ENCODE measurements at regions not wholly inside any gene's neighbourhood (a gene's known extent, or its start where the extent isn't known, plus 50 kb on each side); places are given as distances from the start of the nearest gene placed in this dataset.

DNA sequence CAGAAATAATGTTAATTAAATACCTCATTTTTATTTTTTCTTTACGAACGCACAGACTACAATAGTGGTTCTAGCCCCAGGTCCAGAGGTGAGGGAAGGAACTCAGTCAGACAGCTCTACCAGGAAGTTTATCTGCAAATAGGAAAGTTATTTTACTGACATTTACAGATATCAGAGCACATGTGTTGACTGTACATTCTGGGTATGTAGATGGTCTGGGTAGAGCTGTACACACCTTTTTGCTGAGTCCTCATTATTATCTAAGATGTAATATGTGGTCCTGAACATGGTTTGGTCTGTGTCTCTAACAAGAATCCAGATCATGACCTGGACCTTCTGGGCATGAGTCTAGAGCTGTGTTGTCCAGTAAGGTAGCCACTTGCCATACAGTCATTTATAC, 74.6 kb upstream of the KIF5B start:
- no peaks in the 10 kb centered on the region for H3K27me3 ChIP-seq (ENCODE audit: low read depth)
- no peak overlapping the region for H3K27ac ChIP-seq (replicated peaks)
- no peak overlapping the region for H3K4me3 ChIP-seq
- H3K9me3 ChIP-seq (replicated peaks) = no peaks in the 10 kb centered on the region
- H3K36me3 ChIP-seq = no peaks in the 10 kb centered on the region
- intact Hi-C loops (cut with micrococcal nuclease) = no loop called here
- TF ChIP-seq, protein P1, sequence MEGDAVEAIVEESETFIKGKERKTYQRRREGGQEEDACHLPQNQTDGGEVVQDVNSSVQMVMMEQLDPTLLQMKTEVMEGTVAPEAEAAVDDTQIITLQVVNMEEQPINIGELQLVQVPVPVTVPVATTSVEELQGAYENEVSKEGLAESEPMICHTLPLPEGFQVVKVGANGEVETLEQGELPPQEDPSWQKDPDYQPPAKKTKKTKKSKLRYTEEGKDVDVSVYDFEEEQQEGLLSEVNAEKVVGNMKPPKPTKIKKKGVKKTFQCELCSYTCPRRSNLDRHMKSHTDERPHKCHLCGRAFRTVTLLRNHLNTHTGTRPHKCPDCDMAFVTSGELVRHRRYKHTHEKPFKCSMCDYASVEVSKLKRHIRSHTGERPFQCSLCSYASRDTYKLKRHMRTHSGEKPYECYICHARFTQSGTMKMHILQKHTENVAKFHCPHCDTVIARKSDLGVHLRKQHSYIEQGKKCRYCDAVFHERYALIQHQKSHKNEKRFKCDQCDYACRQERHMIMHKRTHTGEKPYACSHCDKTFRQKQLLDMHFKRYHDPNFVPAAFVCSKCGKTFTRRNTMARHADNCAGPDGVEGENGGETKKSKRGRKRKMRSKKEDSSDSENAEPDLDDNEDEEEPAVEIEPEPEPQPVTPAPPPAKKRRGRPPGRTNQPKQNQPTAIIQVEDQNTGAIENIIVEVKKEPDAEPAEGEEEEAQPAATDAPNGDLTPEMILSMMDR (IDR thresholded peaks at IDR 0.05; ENCODE audit: borderline replicate concordance) = no peak
- no peaks in the 10 kb centered on the region for H3K4me1 ChIP-seq
- DNase-seq = no peak

DNA sequence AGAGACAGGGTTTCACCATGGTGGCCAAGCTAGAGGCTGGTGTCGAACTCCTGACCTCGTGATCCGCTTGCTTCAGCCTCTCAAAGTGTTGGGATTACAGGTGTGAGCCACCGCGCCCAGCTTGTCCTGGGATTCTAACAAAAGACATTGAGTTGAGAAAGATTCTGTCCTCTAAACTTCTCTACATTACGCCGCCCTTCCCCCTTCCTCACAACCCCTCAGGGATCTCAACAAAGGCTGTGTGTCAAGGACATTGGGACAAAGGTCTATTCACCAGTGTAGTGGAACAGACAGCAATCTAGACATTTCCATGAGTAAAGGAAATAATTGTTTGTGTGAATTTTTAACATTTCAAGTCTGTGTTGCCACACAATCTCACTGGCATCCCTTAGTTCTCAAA, 68.8 kb upstream of the KIF5B start:
- Histone ChIP-seq H3K27me3 (ENCODE audit: low read depth) (no peaks in the 10 kb centered on the region), H3K9me3 (replicated peaks) (peaks cover 6% of the 10 kb centered on the region), H3K4me1 (no peaks in the 10 kb centered on the region), H3K36me3 (no peaks in the 10 kb centered on the region), H3K27ac (replicated peaks) (no peak overlapping the region), H3K4me3 (no peak overlapping the region)
- intact Hi-C loops (cut with micrococcal nuclease) = no loop called here
- TF ChIP-seq, protein P1 (IDR thresholded peaks at IDR 0.05; ENCODE audit: borderline replicate concordance) = no peak
- DNase-seq = no peak

DNA sequence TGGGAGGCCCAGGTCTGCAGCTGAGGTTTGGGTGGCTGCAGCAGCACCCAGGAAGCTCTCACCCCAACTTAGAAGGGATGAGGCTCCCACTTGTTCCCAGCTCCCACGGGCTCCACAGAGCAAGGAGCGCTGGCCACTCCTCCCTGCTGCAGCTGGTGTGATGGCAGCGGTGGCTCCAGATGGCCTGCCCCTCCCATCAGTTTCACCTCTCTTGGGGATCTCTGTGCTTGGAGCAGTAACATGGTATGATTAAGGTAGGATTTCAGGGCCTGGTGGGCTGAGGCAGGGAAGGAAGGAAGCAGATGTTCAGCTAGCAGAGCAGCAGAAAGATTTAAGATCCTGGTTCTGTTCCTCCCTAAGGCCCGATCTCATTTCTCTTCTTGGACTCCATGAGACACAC, 66.8 kb upstream of the KIF5B start:
- Histone ChIP-seq H3K4me3 (no peak overlapping the region), H3K9me3 (replicated peaks) (peaks cover 6% of the 10 kb centered on the region), H3K27ac (replicated peaks) (no peak overlapping the region), H3K4me1 (no peaks in the 10 kb centered on the region), H3K27me3 (ENCODE audit: low read depth) (no peaks in the 10 kb centered on the region), H3K36me3 (no peaks in the 10 kb centered on the region)
- no peak for DNase-seq
- TF ChIP-seq, protein P1 (IDR thresholded peaks at IDR 0.05; ENCODE audit: borderline replicate concordance) = no peak
- intact Hi-C loops (cut with micrococcal nuclease) = no loop called here

GRCh38 chr10:32121648-32122047, 65.4 kb upstream of the KIF5B start:
- H3K4me3 ChIP-seq = no peak overlapping the region
- no peaks in the 10 kb centered on the region for H3K27me3 ChIP-seq (ENCODE audit: low read depth)
- intact Hi-C loops (cut with micrococcal nuclease) = no loop called here
- H3K27ac ChIP-seq (replicated peaks) = no peak overlapping the region
- no peaks in the 10 kb centered on the region for H3K4me1 ChIP-seq
- no peak for DNase-seq
- peaks cover 6% of the 10 kb centered on the region for H3K9me3 ChIP-seq (replicated peaks)
- no peaks in the 10 kb centered on the region for H3K36me3 ChIP-seq
- TF ChIP-seq, protein P1 (IDR thresholded peaks at IDR 0.05; ENCODE audit: borderline replicate concordance) = no peak

DNA sequence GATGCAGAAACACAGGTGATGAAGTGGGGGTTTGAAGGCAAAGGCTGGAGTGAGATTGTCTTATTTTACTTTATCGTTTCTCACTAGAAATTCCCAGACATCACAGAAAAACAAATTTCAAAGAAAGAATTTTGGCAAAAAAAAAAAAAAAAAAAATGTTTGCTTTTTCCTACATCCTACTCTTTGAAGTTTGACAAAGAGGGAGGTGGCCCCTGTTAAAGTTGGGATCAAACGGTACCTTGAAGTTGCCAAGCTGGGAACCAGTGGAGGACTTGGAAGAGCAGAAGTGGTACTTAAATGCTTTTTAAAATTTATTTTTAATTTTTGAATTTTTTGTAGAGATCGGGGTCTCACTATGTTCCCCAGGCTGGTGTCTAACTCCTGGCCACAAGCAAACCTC, 63.9 kb upstream of the KIF5B start:
- no peak for DNase-seq

More for the DNA sequence above, 63.9 kb upstream of the KIF5B start:
- Histone ChIP-seq H3K9me3 (replicated peaks) (peaks cover 6% of the 10 kb centered on the region), H3K27ac (replicated peaks) (no peak overlapping the region), H3K27me3 (ENCODE audit: low read depth) (no peaks in the 10 kb centered on the region), H3K4me1 (no peaks in the 10 kb centered on the region), H3K4me3 (no peak overlapping the region), H3K36me3 (no peaks in the 10 kb centered on the region)
- intact Hi-C loops (cut with micrococcal nuclease) = no loop called here
- TF ChIP-seq, protein P1 (IDR thresholded peaks at IDR 0.05; ENCODE audit: borderline replicate concordance) = no peak

All from left ventricle myocardium inferior (tissue), 1 donor.